Skin epidermis (tissue), 12 donors: ENCODE measurements at regions not wholly inside any gene's neighbourhood (a gene's known extent, or its start where the extent isn't known, plus 50 kb on each side); places are given as distances from the start of the nearest gene placed in this dataset.

Experiments used
- H3K27ac ChIP-seq, 21 experiments: fragments of 200-600 bp; sonication (generic) in 11 of 21; one replicate each; pipeline ENCODE4 v1.5.0; 2020; ENCODE audit warnings: mild to moderate bottlenecking in 3 of 21, inconsistent platforms in 2 of 21, moderate library complexity in 2 of 21
- H3K4me3 ChIP-seq, 7 experiments: fragments of 200-600 bp; sonication (generic) in 2 of 7; one replicate each; pipeline ENCODE4 v1.5.0; 2020; ENCODE audit warnings: inconsistent platforms in 2 of 7, mild to moderate bottlenecking in 2 of 7, moderate library complexity in 1 of 7

DNA sequence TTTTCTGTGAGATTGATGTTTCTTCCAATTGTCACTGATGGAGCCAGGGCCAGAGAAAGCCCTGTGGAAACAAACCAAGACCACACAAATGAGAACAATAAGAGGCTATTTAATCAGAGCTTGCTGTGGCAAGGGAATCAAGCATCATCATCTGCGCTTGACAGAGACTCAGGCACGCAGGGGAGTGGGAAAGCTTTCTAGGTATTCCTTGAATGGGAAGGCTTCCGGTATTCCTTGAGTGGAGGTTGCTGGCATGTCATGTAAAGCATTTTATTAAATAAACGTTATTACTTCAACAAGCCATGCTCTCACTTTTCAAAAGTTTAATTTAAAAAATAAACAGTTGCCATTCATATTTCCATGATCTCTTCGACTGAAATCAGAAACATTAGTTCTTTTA, 194.6 kb upstream of the SYT4 start:
- no peak overlapping the region for H3K27ac ChIP-seq
- no peak overlapping the region for H3K4me3 ChIP-seq

DNA sequence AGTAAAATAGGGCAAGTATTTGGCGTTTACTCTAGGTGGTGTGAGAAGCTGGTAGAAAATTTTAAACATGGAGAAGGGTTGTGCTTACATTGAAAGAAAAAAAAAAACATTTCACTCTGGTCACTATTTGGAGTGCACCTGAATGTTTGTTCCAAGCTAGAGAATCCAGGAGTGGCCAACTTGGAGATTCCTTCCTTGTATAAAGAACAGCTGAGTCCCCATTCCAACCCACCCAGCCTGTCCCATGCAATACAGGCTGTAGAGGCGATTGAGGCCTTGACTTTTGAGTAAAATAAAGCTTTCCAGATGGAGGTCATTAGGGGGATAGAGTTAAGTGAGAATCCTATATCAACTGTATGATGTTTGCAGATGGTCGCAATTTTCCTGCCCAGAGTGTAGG, 203.8 kb upstream of the SYT4 start:
- H3K4me3 ChIP-seq: no peak overlapping the region
- no peak overlapping the region for H3K27ac ChIP-seq

DNA sequence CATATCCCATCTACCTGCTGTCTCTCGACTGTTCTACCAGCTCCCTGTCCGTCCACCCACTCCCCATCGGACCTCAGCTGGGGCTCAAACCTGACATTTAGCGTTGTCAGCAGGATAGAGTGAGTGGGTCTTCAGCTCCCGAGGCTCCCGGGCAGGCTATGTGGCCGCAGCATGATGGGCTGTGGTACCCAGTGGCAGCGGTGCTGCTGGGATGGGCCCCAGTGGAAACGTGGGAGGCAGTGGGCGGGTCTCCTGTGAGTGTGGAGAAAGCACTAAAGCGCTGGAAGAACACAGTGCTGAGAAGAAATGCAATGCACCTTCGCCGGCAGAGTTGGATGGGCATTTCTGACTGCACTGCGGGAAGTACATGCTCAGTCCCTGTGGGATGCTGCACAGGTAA, 204.8 kb upstream of the SYT4 start:
- H3K27ac ChIP-seq: no peak overlapping the region

DNA sequence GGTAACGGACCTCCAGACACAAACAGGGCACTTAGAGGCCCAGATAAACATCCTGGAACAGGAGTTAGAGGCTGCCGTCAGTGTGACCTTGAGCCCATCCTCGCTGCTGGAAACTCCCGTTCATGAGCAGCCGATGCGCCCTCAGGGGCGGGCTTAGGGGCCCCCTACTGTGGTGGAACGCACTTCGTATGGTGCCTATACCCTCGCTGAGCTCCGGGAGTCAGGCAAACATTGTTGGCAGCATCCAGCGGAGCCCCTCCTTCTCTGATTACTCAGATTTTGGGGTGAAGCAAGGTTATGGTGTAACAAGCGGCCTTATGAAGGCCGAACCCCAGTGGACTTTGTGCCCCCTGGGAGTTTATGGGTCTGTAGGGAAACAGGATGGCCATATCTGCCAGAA, 205.3 kb upstream of the SYT4 start:
- no peak overlapping the region for H3K27ac ChIP-seq
- H3K4me3 ChIP-seq: no peak overlapping the region

More for the DNA sequence above, 204.8 kb upstream of the SYT4 start:
- H3K4me3 ChIP-seq: no peak overlapping the region

DNA sequence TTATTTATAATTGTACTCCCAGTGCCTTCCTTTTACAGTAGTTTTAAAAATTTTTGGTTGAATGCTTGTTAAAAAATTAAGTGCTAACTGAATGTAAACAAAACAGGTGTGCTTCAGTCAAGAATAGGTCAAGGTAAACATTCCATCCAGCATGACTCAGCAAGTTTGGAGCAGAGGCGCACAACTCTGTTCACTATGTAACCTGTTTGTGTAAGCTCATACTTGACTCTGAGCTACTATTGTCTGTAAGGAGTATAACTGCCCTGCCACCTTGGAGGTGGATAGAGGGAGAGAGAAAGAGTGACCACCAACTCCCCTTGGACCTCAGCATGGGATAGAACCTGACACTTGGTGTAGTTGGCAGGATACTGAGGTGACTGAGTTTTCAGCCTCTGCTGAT, 207.4 kb upstream of the SYT4 start:
- H3K4me3 ChIP-seq: no peak overlapping the region
- H3K27ac ChIP-seq: no peak overlapping the region

DNA sequence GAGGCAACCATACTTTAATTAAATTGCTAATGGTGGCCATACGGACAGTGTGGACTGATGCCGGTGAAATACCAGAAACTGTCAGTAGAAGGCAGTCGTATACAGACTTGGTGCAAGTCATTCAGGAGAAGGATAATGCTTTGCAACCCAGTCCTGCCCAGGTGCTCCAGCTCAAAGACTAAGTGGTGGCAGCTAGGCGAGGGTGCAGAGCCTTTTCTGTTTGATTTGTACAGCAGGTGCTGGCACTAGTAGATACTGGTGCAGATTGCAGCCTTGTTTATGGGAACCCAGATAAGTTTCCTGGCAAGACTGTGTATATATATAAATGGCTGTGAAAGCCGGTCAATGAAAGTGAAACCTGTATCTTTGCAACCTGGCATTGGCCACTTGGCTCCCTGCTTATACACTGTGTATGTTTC, 208.3 kb upstream of the SYT4 start:
- no peak overlapping the region for H3K4me3 ChIP-seq
- H3K27ac ChIP-seq: no peak overlapping the region

DNA sequence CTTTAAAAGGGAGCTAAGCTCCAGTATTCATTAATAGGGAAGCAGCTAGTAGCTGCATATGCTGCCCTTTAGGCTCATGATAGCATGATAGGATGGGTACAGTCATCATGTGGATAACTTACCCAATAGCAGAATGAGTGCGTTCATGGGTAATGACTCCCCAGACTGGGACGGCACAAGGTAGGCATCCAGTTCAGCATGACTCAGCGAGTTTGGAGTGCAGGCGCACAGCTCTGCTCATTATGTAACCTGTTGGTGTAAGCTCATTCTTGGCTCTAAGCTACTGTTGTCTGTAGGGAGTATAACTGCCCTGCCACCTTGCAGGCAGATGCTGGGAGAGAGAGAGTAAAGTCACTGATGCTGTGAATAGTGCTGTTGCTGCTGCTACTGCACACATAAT, 209.2 kb upstream of the SYT4 start:
- Histone ChIP-seq H3K4me3 (no peak overlapping the region), H3K27ac (no peak overlapping the region)

DNA sequence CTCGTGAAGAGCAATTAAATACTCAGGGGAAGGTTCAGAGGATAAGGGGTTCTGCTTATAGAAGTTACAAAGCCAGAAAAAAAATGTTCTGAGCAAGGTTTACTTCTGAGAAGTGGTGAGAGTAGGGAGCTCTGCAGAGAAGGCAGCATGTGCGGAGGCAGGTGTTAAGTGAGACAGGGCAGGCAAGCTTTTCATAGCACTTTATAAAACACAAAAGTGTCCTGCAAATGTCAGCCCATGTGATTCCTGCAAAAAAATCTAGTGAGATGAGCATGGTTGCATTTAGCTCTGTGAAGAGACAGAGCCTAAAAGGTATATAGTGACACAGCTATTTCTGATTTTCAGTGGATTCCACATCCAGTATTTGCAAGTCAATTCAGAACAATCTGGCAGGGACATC, 223.8 kb upstream of the SYT4 start:
- Histone ChIP-seq H3K4me3 (no peak overlapping the region), H3K27ac (no peak overlapping the region)

DNA sequence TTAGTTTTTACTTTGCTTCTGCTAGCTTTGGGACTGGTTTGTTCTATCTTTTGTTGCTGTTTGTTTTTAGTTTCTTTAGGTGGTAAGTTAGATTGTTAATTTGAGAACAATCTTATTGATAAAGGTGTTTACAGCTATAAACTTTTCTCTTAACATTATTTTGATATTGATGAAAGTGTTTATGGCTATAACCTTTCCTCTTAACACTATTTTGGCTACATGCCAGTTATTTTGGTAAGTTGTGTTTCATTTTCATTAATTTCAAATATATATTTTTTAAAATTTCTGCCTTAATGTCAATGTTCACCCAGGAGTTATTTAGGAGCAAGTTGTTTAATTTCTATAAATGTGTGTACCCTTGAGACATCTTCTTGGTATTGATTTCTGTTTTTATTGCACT, 229.6 kb upstream of the SYT4 start:
- Histone ChIP-seq H3K4me3 (no peak overlapping the region), H3K27ac (no peak overlapping the region)

DNA sequence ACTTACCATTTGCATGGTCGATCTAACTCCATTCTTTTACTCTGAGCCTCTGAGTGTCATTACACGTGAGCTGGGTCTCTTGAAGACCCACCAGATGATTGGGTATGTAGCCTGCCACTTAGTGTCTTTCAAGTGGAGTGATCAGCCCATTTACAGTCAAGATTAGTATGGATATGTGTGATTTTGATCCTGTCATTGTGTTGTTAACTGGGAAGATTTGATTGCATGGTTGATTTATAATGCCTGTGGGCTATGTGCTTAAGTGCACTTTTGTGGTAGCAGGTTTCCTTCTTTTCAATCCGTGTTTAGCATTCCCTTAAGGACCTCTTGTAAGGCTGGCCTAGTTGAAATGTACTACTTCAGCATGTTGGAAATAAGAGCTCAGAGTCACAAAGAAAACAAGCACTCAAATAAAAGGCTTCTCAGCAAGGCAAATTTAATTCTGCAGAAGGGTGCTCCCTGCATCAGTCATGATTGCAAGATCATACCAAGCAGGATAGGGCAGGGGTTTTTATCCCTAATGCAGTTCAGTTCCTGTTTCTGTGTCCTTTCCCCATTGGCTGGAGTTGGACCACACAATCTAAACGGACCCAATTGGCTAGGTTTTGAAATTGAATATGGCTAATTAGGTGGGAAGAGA, 230.7 kb upstream of the SYT4 start:
- H3K4me3 ChIP-seq: no peak overlapping the region

DNA sequence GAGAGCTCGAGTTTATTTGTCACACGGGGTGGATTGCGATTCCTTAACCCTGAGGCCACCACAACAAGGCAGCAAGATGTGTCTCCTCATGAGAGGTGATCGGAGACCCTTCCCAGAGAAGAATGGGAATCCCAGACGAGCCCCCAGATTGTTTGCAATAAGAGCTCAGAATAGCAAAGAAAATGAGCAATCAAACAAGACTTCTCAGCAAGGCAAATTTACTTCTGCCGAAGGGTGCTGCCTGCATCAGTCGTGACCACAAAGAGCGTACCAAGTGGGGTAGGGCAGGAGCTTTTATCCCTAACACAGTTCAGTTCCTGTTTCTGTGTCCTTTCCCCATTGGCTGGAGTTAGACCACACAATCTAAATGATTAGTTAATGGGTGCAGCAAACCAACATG, 237.5 kb upstream of the SYT4 start:
- Histone ChIP-seq H3K4me3 (no peak overlapping the region), H3K27ac (no peak overlapping the region)

More for the DNA sequence above, 230.7 kb upstream of the SYT4 start:
- H3K27ac ChIP-seq: no peak overlapping the region

DNA sequence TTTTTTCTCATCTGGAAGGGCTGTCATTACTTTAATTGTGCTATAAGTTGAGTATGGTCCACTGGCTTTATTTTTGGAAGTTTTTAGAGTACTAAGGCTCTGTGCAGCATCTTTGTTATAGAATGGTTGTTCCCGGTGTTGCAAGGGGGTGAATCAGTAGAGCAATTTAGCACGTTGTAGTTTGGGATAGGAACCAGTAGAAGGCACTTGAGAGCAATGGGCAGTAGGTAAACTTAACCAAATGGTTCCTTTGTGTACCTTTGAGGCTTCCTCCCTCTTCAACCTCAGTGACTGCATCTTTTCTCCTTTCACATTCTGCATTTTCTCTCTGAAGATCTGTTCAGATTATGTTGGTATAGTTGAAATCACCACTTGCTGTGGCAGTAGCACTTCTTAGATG, 238.2 kb upstream of the SYT4 start:
- Histone ChIP-seq H3K27ac (no peak overlapping the region), H3K4me3 (no peak overlapping the region)

DNA sequence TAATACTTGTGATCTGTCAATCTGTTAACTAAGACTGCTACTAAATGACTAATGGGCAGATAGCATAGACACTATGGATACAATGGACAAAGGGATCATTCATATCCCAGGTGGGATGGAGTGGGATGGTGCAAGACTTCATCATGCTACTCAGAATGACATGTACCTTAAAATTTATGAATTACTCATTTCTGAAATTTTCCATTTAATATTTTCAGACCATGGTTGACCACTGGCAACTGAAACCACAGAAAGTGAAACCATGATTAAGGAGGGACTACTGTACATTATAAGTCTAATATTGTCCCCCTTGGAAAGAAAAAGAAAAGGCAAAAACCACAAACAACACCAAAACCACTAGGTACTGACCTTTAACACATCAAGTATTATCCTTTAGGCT, 247.0 kb upstream of the SYT4 start:
- no peak overlapping the region for H3K27ac ChIP-seq
- H3K4me3 ChIP-seq: no peak overlapping the region

DNA sequence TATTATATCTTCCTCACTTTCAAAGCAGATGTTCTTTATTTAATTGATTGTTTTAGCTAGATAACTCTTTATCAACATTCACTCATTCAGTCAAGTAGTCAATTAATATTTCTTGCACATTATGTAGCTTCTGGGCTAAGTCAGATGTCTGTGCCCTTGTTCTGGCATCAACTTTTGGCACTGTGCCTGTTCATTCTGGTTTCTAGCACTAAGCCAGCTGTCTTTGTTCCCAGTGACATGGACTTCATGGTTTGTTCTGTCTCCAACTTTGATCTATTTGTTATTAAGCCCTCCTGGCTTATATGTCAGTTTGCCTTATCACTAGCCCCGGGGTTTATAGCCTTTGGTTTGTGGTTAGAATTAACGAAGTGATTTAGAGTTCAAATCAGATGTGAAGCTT, 247.9 kb upstream of the SYT4 start:
- H3K4me3 ChIP-seq: no peak overlapping the region
- no peak overlapping the region for H3K27ac ChIP-seq

DNA sequence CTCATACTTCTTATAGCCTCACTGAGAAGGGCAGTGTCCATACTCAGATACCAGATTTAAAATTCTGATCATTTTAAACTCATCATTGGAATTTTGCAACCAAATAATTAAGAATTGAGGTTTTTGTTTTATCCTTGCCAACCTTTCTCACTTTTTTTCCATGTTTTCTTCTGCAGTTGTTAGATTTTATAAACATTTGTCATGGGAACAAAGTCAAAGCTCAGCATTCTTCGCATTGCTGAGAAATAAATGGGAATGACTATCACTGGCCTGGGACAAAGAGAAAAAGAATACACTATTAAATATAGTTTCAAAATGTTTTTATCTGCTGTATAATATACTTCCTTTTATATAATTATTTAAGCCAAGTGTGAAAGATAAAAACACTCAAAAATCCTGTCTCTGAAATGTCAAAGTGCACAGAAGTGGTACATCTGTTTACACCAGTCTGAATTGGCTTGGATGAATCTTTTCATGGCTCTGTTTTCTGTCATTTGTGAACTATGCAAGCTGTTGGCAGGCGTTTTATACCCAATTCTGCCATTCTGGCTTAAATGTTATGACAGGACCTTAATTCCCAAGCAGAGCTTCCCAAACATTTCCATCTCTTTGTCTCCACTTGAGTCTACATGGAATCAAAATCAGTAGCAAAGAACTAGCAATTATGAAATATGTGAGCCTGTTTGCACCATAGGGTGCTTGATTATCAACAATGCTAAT, 249.3 kb upstream of the SYT4 start:
- no peak overlapping the region for H3K27ac ChIP-seq
- no peak overlapping the region for H3K4me3 ChIP-seq

DNA sequence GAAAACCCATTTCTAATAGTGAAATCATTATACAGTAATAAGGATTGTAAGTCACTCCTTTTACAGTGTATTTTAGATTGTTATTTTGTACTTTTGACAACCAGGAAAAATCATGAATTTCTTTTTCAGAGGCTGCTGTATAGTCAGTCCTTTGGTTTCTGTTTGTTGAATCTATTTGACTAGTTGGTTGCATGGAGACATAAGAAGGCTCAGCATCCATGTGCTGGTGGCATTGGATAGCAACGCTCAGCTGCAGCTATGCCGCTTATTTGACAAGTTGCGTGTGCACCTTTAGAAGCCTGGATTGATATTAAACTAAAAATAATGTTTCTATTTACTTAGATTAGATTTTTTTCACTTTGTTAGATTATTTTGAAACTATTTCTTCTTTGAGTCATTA, 254.1 kb upstream of the SYT4 start:
- H3K4me3 ChIP-seq: no peak overlapping the region
- no peak overlapping the region for H3K27ac ChIP-seq

DNA sequence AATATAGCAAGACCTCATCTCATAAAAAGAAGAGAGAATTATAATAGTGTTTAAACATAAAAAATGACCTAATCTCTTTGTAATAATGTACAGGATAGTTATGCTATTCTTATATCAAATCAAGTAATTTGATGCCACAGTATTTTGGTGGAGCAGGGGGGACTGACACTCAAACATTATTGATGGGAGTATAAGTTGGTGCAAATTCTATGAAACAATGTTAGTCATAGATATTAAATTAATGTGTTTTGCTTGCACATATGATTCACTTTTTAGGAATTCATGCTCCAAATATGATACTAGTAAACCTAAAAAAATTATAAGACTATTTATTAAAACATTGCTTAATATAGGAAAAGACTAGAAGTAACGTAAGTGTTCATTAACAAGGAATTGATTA, 256.1 kb upstream of the SYT4 start:
- H3K4me3 ChIP-seq: no peak overlapping the region
- no peak overlapping the region for H3K27ac ChIP-seq

DNA sequence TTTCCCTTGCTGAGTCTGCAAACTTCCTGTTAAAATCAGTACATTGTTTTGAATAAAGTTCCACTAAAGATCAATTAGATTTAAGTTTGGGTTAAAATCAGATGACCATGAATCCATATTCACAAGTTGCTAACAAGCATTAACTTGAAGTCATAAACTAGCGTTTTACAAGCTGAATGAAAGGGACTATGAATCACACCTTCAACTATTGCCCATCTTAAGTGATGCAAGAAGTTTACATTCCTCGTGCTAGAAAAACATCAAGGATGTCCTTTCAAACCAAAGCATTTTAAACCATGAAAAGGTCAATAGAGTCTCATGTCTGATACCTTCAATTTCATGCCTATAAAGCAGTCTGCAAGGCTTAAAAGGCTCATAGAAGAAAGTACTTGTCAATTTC, 257.2 kb upstream of the SYT4 start:
- H3K4me3 ChIP-seq: no peak overlapping the region

DNA sequence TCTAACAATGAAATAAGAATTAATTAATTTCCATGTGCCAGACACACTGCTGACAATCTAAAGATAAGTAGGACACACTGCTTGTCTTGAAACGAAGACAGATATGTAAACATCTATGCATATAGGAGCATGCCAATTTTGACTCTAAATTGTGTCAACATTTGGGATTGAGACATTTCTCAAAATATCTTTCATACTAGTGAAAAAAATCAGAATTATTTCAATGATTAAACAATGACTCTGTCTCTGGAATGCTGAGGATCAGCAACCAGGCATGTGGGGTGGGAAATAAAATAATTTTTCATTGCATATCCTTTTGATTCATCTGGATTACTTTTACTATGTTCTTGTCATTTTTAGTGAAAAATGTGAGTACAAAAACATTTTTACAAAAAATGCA, 262.6 kb upstream of the SYT4 start:
- no peak overlapping the region for H3K27ac ChIP-seq

More for the DNA sequence above, 257.2 kb upstream of the SYT4 start:
- no peak overlapping the region for H3K27ac ChIP-seq

DNA sequence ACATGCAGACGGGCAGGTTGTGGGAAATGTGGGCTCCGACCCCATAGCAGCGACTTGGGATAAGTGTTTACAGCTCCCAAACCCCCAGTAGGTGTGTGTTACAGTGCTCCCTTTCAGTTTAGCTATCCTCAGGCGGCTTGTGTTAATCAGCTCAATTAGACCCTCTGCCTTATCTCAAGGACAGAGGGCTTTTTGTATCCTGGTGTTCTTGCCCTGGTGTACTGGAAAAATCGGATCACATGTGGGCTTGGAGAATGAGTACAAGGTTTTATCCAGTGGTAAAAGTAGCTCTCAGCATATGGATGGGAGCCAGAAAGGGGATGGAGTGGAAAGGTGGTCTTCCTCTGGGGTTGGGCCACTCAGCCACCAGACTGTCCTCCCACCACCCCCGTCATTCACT, 264.7 kb upstream of the SYT4 start:
- no peak overlapping the region for H3K27ac ChIP-seq
- H3K4me3 ChIP-seq: no peak overlapping the region

More for the DNA sequence above, 262.6 kb upstream of the SYT4 start:
- no peak overlapping the region for H3K4me3 ChIP-seq

DNA sequence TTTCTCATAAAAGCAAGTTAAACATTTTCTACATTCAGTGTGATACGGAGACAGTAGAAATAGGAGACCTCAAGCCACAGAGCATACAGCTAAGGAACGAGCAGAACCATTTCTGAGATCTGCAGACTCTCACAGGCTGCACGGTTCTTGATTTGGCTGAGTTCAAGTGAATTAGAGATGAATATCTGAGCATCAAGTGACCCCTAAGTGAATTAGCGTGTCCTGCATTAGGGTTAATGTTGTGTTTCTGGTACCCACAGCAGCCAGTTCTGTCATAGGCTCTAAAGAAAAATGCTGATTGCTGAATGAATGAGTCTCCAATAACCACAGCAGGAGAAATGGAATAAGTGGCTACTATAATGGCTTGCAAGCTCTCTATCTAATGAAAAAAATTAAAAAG, 265.9 kb upstream of the SYT4 start:
- no peak overlapping the region for H3K4me3 ChIP-seq
- H3K27ac ChIP-seq: no peak overlapping the region

DNA sequence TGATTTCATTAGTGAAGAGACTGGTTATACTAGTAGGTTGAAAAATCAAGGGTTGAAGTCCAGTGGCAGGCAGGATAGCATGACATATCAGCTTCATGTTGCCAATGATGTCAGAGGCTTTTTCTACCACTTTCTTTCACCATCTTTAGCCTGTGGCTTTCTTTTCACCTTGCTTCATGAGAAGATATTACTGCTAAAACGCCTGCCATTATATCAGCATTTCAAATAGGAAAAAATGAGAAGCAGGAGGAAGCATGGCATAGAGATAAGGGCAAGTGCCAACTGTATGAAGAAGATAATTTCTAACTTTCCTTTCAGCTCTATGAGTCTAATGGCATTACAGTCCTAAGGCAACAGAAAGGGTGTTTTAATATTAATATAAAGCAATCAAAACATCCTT, 270.2 kb upstream of the SYT4 start:
- Histone ChIP-seq H3K4me3 (no peak overlapping the region), H3K27ac (no peak overlapping the region)
